Motor neuron (in vitro differentiated cells): ENCODE measurements at regions not wholly inside any gene's neighbourhood (a gene's known extent, or its start where the extent isn't known, plus 50 kb on each side); places are given as distances from the start of the nearest gene placed in this dataset.
A peak's percentile ranks its signal among the peaks of the same experiment; 100 is the strongest.

Experiments used
- ATAC-seq, 8 experiments: fragments of 200-7000 bp; cut with Tn5 transposase; replicated peaks in 6 of 8; 2 replicates each; pipeline ENCODE4 v1.8.0; 2021; ENCODE audit warnings: mild to moderate bottlenecking in 8 of 8, moderate library complexity in 8 of 8
- H3K27ac ChIP-seq, 2 donors: fragments of 250-450 bp; sonication (Bioruptor Pico); 2 replicates each; pipeline ENCODE4 v1.9.0; 2021; ENCODE audit warnings: antibody characterized with exemption in 2 of 2, mild to moderate bottlenecking in 2 of 2, moderate library complexity in 1 of 2
- H3K4me1 ChIP-seq, 2 donors: fragments of 250-450 bp; sonication (Bioruptor Pico); replicated peaks in 1 of 2; 2 replicates each; pipeline ENCODE4 v1.6.1; 2021; ENCODE audit warnings: antibody characterized with exemption in 2 of 2, mild to moderate bottlenecking in 2 of 2, moderate library complexity in 1 of 2
- H3K4me3 ChIP-seq, 5 donors: fragments of 250-450 bp; sonication (Bioruptor Pico); 2 replicates each; pipeline ENCODE4 v1.9.0; 2021; ENCODE audit warnings: antibody characterized with exemption in 5 of 5, mild to moderate bottlenecking in 5 of 5, moderate library complexity in 4 of 5
- WGBS, 10 experiments: fragments of 450-650 bp; shearing (Covaris generic); methylation state at CpG; one replicate each; pipeline ENCODE4 v1.0.0; 2022; 5-methylcytosine and 5-hydroxymethylcytosine counted together
- in situ Hi-C, 9 experiments: fragments of 400-800 bp; cut with MboI; loops; one replicate each; pipeline ENCODE4 v1.15.0; 2021; ENCODE audit warnings: low sequenced_read_pairs in 9 of 9, low pct_unique_long_range_greater_than_20kb in 2 of 9; ENCODE audit not compliant: unreplicated experiment in 9 of 9

- in situ Hi-C loops: no loop called here
- Histone ChIP-seq H3K27ac (no peak overlapping the region), H3K4me3 (no peak overlapping the region), H3K4me1 (no peaks in the 10 kb centered on the region)
- WGBS, 10 experiments: 0 to 64% (median 35%) methylated on average over 1 of the region's 1 CpG; no CpG with 5 or more reads in 2 of the 10 experiments
- ATAC-seq: no peak
Observed at GRCh38 chr10:54958844-54959243, 157.8 kb upstream of the PCDH15 start.

DNA sequence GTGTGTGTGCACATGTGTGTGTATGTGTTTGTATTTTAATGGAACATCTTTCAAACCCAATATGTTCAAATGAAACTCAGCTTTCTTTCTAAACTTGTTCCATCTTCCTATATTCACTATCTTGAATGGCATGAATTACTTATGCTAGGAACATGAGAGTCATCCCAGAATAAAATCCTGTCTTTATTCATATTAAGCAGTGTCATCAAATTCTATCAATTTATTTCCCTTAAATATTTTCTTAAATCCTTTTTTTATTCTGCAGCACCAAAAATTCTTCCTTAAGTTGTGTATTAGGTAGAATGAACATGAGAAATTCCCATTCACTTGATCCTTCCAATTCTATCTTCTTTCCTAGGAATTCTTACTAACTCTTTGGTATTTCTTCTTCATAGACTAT, 146.6 kb upstream of the PCDH15 start:
- in situ Hi-C loops: no loop called here
- H3K4me1 ChIP-seq: peaks cover 0 to 4% of the 10 kb centered on the region in 2 donors
- no peak overlapping the region for H3K4me3 ChIP-seq
- H3K27ac ChIP-seq: no peak overlapping the region
- ATAC-seq: no peak

GRCh38 chr10:54940418-54940817, 139.4 kb upstream of the PCDH15 start:
- no peak overlapping the region for H3K27ac ChIP-seq
- no peak overlapping the region for H3K4me3 ChIP-seq
- peaks cover 0 to 7% of the 10 kb centered on the region in 2 donors for H3K4me1 ChIP-seq
- WGBS, 10 experiments: 54 to 100% (median 92%) methylated on average over 1 to 2 of the region's 2 CpGs
- peak in 1 of 8 experiments; percentile 39 for ATAC-seq
- in situ Hi-C loops: no loop called here

DNA sequence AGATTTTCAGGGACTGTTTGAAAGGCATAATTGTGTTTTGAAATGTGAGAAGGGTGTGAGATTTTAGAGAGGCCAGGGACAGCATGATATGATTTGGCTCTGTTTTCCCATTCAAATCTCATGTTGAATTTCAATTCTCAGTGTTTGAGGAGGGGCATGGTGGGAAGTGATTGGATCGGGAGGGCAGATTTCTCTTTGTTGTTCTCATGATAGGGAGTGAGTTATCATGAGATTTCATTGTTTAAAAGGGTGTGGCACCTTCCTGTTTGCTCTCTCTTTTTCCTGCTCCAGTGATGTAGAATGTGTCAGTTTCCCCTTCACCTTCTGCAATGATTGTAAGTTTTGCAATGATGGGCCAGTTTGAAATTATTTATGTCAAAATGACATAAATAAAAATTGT, 113.0 kb upstream of the PCDH15 start:
- peak in 1 of 8 experiments; percentile 32 for ATAC-seq
- H3K27ac ChIP-seq: no peak overlapping the region
- WGBS, 10 experiments: 0 to 100% (median 86%) methylated on average over 1 of the region's 1 CpG; no CpG with 5 or more reads in 1 of the 10 experiments
- H3K4me1 ChIP-seq: no peaks in the 10 kb centered on the region
- H3K4me3 ChIP-seq: no peak overlapping the region
- in situ Hi-C loops: no loop called here

- no peak for ATAC-seq
- Histone ChIP-seq H3K4me1 (peaks cover 3 to 27% of the 10 kb centered on the region in 2 donors), H3K4me3 (no peak overlapping the region), H3K27ac (no peak overlapping the region)
- in situ Hi-C loops: no loop called here
- 19 to 90% (median 63%) methylated on average over 1 to 3 of the region's 4 CpGs; no CpG with 5 or more reads in 5 of the 10 experiments for WGBS, 10 experiments
Observed at GRCh38 chr10:54909165-54909564, 108.1 kb upstream of the PCDH15 start.

GRCh38 chr10:54908019-54908418, 107.0 kb upstream of the PCDH15 start:
- ATAC-seq: no peak
- Histone ChIP-seq H3K4me3 (no peak overlapping the region), H3K4me1 (peaks cover 8 to 32% of the 10 kb centered on the region in 2 donors), H3K27ac (no peak overlapping the region)
- in situ Hi-C loops: no loop called here
- WGBS, 10 experiments: 0 to 73% (median 33%) methylated on average over 1 to 3 of the region's 3 CpGs; no CpG with 5 or more reads in 6 of the 10 experiments

DNA sequence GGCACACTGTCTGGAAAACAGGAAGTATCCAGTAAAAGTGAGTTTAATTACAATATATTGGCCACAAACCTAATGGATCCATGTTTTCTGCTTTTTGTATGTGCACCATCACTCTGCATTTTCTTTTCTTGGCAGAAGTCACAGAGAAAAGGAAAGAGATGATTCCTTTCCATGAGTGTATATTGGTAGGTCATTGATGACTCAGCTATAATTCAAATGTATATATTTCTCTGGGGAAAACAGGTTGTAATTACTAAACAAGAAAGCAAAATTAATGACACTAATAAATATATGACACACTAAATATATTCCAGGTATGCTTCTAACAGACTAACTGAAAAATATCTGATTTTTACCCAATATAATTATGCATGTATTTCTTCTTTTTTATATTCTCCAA, 105.9 kb upstream of the PCDH15 start:
- H3K4me1 ChIP-seq: peaks cover 8 to 32% of the 10 kb centered on the region in 2 donors
- H3K27ac ChIP-seq: no peak overlapping the region
- ATAC-seq: no peak
- H3K4me3 ChIP-seq: no peak overlapping the region
- in situ Hi-C loops: no loop called here

GRCh38 chr10:54905578-54906192, 104.7 kb upstream of the PCDH15 start:
- in situ Hi-C loops: no loop called here

DNA sequence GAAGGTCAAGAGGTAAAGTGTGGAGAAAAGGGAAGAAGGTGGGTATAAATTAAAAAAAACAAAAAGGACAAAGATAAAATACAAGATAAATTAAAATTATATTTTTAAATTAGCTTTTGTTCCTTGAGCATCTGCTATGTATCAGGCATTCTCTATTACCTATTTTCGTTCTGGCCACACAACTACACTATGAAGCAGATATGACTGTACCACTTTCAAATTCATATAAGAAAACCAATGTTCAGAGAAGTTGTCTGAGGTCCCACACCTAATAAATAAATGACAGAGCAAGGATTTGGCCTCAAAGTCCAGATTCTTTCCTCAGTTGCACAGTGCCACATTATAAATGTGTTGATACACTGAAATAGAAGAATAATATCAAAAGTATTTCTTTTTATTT, 103.8 kb upstream of the PCDH15 start:
- in situ Hi-C loops: no loop called here
- WGBS, 10 experiments: 0 to 100% (median 86%) methylated on average over 1 of the region's 1 CpG; no CpG with 5 or more reads in 2 of the 10 experiments
- peaks cover 8 to 32% of the 10 kb centered on the region in 2 donors for H3K4me1 ChIP-seq
- ATAC-seq: no peak
- H3K4me3 ChIP-seq: no peak overlapping the region
- H3K27ac ChIP-seq: no peak overlapping the region

More at GRCh38 chr10:54905578-54906192, 104.7 kb upstream of the PCDH15 start:
- Histone ChIP-seq H3K4me3 (no peak overlapping the region), H3K4me1 (peaks cover 8 to 32% of the 10 kb centered on the region in 2 donors), H3K27ac (no peak overlapping the region)
- 0 to 100% (median 83%) methylated on average over 1 to 2 of the region's 2 CpGs; no CpG with 5 or more reads in 1 of the 10 experiments for WGBS, 10 experiments
- ATAC-seq: peak in 6 of 8 experiments; percentile 33 to 60 (median 39)

GRCh38 chr10:54903745-54904144, 102.7 kb upstream of the PCDH15 start:
- H3K4me1 ChIP-seq: peaks cover 8 to 32% of the 10 kb centered on the region in 2 donors
- no peak overlapping the region for H3K4me3 ChIP-seq
- H3K27ac ChIP-seq: no peak overlapping the region
- WGBS, 10 experiments: 33 to 100% (median 51%) methylated on average over 1 of the region's 1 CpG; no CpG with 5 or more reads in 2 of the 10 experiments
- ATAC-seq: peak in 5 of 8 experiments; percentile 41 to 92 (median 85)
- in situ Hi-C loops: no loop called here

GRCh38 chr10:54900584-54900983, 99.6 kb upstream of the PCDH15 start:
- H3K4me3 ChIP-seq: no peak overlapping the region
- peaks cover 8 to 13% of the 10 kb centered on the region in 2 donors for H3K4me1 ChIP-seq
- no peak for ATAC-seq
- 7 to 100% (median 88%) methylated on average over 1 of the region's 1 CpG for WGBS, 10 experiments
- in situ Hi-C loops: no loop called here
- no peak overlapping the region for H3K27ac ChIP-seq

DNA sequence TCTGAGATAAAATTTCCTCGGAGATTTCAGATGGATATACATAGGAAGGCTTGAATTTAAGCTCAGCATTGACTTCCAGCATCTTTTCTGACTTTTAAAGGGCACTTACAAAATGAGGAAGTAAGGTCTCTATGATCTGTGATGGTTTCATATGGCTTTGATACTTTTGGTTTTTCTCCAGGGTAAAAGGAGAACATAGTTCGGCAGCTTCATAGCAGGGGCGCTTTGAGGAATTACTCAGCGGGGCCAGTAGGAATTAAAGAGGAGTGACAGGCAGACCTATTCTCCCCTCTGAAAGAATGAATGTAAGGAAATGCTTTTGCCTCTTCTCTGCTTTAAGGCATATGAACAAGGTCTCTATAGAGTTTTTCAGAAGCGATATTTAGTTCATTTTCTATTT, 80.0 kb upstream of the PCDH15 start:
- H3K4me1 ChIP-seq: no peaks in the 10 kb centered on the region
- no peak for ATAC-seq
- H3K27ac ChIP-seq: no peak overlapping the region
- in situ Hi-C loops: no loop called here
- H3K4me3 ChIP-seq: no peak overlapping the region
- WGBS, 10 experiments: 20 to 90% (median 77%) methylated on average over 1 to 5 of the region's 5 CpGs

DNA sequence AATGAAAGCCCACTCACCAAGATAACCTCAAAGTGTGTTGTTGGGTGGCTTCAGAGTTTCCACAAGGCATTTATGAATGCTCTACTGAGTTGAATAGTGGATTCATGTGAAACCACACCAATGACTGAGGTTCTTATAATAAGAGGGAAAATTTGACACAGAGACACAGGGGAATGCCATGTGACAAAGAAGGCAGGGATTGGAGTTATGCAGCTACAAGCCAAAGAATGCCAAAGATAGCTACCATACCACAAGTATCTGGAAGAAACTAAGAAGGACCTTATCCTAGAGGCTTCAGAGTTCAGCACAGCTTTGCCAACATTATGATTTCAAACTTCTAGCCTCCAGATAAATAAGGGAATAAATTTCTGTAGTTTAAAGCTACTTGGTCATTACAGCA, 68.0 kb upstream of the PCDH15 start:
- in situ Hi-C loops: no loop called here
- Histone ChIP-seq H3K27ac (no peak overlapping the region), H3K4me1 (no peaks in the 10 kb centered on the region), H3K4me3 (no peak overlapping the region)
- ATAC-seq: no peak

DNA sequence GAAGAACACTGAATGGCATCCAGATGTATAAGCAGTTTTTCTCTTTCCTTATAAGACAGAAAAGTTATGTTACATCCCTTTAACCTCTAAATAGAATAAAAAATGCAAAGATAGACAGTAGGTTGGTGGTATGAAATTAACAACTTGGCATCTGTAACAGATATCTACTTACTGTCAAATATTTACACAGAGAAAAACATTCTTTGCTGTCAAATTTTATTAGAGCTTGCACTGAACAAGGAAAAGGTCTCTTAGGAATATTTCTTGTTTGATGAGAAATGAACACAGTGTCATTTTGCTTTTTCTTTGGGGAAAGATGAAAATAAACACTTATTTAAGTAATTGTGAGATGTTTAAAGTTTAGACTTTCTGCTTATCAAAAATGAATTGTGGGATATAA, 65.6 kb upstream of the PCDH15 start:
- no peak for ATAC-seq
- in situ Hi-C loops: no loop called here
- Histone ChIP-seq H3K27ac (no peak overlapping the region), H3K4me1 (no peaks in the 10 kb centered on the region), H3K4me3 (no peak overlapping the region)
